ENCODE measurements at regions not wholly inside any gene's neighbourhood (a gene's known extent, or its start where the extent isn't known, plus 50 kb on each side); places are given as distances from the start of the nearest gene placed in this dataset.

DNA sequence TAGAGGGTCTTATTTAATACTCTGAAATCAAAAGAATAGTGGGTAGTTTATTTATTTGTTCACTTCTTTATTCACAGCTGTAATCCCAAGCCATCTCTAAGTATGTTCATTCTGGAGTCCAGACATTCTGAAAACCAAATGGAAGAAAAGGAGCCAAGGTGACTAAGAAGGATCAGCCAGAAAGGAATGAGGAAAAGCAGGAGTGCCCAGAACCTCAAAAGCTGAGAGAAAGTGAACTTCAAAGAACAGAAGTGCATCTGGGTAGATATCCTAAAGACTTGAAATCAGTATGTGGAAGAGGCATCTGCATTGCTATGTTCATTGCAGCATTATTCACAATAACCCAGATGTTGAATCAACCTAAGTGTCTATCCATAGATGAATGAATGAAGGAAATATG lies 94.8 kb downstream of the VIP start:
- TF ChIP-seq, protein P1, sequence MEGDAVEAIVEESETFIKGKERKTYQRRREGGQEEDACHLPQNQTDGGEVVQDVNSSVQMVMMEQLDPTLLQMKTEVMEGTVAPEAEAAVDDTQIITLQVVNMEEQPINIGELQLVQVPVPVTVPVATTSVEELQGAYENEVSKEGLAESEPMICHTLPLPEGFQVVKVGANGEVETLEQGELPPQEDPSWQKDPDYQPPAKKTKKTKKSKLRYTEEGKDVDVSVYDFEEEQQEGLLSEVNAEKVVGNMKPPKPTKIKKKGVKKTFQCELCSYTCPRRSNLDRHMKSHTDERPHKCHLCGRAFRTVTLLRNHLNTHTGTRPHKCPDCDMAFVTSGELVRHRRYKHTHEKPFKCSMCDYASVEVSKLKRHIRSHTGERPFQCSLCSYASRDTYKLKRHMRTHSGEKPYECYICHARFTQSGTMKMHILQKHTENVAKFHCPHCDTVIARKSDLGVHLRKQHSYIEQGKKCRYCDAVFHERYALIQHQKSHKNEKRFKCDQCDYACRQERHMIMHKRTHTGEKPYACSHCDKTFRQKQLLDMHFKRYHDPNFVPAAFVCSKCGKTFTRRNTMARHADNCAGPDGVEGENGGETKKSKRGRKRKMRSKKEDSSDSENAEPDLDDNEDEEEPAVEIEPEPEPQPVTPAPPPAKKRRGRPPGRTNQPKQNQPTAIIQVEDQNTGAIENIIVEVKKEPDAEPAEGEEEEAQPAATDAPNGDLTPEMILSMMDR (IDR thresholded peaks at IDR 0.05; ENCODE audit: low read depth, low read length) = no peak
- TF ChIP-seq POLR2A (IDR thresholded peaks at IDR 0.05; ENCODE audit: extremely low read depth, insufficient read length) = no peak
- TF ChIP-seq, protein P2, sequence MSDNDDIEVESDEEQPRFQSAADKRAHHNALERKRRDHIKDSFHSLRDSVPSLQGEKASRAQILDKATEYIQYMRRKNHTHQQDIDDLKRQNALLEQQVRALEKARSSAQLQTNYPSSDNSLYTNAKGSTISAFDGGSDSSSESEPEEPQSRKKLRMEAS (IDR thresholded peaks at IDR 0.05; ENCODE audit: low read depth, low read length) = no peak
